Heart left ventricle (tissue), 16 donors: ENCODE measurements at regions not wholly inside any gene's neighbourhood (a gene's known extent, or its start where the extent isn't known, plus 50 kb on each side); places are given as distances from the start of the nearest gene placed in this dataset.

Experiments used
- ATAC-seq, 4 donors: fragments of 200-7000 bp; cut with Tn5 transposase; one replicate each; pipeline ENCODE4 v1.9.1; 2020 to 2022; ENCODE audit warnings: moderate library complexity in 4 of 4, mild to moderate bottlenecking in 3 of 4, moderate number of reproducible peaks in 1 of 4
- DNase-seq, 5 donors: peaks; one replicate each; pipeline ENCODE4 v3.0.0-alpha.2; 2020
- H3K27ac ChIP-seq, 12 donors: fragments of 200-600 bp; sonication (generic) in 4 of 12; one replicate each; pipeline versions ENCODE4 v1.5.0 to v1.8.0; 2016 to 2022; ENCODE audit warnings: mild to moderate bottlenecking in 2 of 12
- H3K27me3 ChIP-seq, 9 donors: fragments of 200-600 bp; sonication (generic) in 2 of 9; one replicate each; pipeline versions ENCODE4 v1.5.1 to v1.8.0; 2016 to 2022; ENCODE audit warnings: mild to moderate bottlenecking in 3 of 9
- H3K36me3 ChIP-seq, 9 donors: fragments of 200-600 bp; sonication (generic) in 2 of 9; one replicate each; pipeline versions ENCODE4 v1.5.0 to v1.8.0; 2018 to 2022; ENCODE audit warnings: mild to moderate bottlenecking in 2 of 9
- H3K4me1 ChIP-seq, 12 donors: fragments of 200-600 bp; sonication (generic) in 4 of 12; one replicate each; pipeline versions ENCODE4 v1.5.0 to v1.8.0; 2016 to 2022; ENCODE audit warnings: mild to moderate bottlenecking in 3 of 12
- H3K4me3 ChIP-seq, 12 donors: fragments of 200-600 bp; sonication (generic) in 4 of 12; one replicate each; pipeline versions ENCODE4 v1.5.0 to v1.8.0; 2017 to 2022; ENCODE audit warnings: mild to moderate bottlenecking in 9 of 12, moderate library complexity in 4 of 12
- H3K9me3 ChIP-seq, 12 donors: fragments of 200-600 bp; sonication (generic) in 4 of 12; one replicate each; pipeline versions ENCODE4 v1.5.0 to v1.8.0; 2016 to 2022; ENCODE audit warnings: mild to moderate bottlenecking in 1 of 12
- CTCF ChIP-seq, 12 donors: fragments of 200-600 bp; sonication (generic) in 4 of 12; IDR thresholded peaks; one replicate each; pipeline versions ENCODE4 v1.5.0 to v1.8.0; 2018 to 2022; ENCODE audit warnings: antibody characterized with exemption in 12 of 12, mild to moderate bottlenecking in 5 of 12
- POLR2A ChIP-seq, 2 donors: fragments of 450-650 bp; IDR thresholded peaks; one replicate each; pipeline ENCODE4 v1.6.1; 2017; ENCODE audit warnings: antibody characterized with exemption in 2 of 2, mild to moderate bottlenecking in 2 of 2, moderate library complexity in 2 of 2
- WGBS, 4 donors: extraction: QIAGEN DNeasy Blood & Tissue Kit in 2 of 4; methylation state at CpG; one replicate each; pipeline versions ENCODE4 v1.1.5 to v1.1.7; 2013 to 2018; 5-methylcytosine and 5-hydroxymethylcytosine counted together
- intact Hi-C, 10 donors: fragments of 100-400 bp; cut with DNase I; formaldehyde crosslinking; loops; one replicate each; pipeline versions ENCODE4 v1.11.1 to v1.14.2; 2022
- donor health status: ischemic (EF 13 %, LVEDD 7.1; RV severe dilation, severe dysfunction).
- donor health status: healthy with polysubstance abuse.
- donor health status: DM: no; HTN: yes; CAD: no.
- donor health status: DM: no; HTN: no; CAD: no.
- donor health status: ischemic (EF 25% LVEDD 6.9; RV normal size, moderate dysfunction).
- donor health status: ischemic (EF 25% LVEDD 5.7; RV mildly dilated, moderate dysfunction).
- donor health status: healthy.
- donor health status: DM: yes; HTN: yes; CAD: no.
- donor health status: ischemic (EF 35%, LVEDD 5.7; RV mildly dilated, moderate dysfunction).
- donor health status: nonischemic (EF 11% LVEDD 7.7; RV severe dilation, severe dysfunction).
- donor health status: DM: yes; HTN: yes; CAD: no.
- donor health status: PGD.
- donor health status: ischemic (EF 29% LVEDD 5.4; RV normal size, mild dysfunction).
- donor health status: nonischemic (EF 23%, LVEDD 6.1; RV moderate dilation, normal function).

- TF ChIP-seq CTCF (IDR thresholded peaks at IDR 0.05) (no peak), POLR2A (IDR thresholded peaks at IDR 0.05) (no peak)
- ATAC-seq (no peak), DNase-seq (no peak)
- intact Hi-C loops = loop anchor here in 1 of 10 donors (10.0 kb wide), 1 partner anchor 96 kb away; no protein-coding TSS in a partner anchor
- Histone ChIP-seq H3K4me1 (no peaks in the 10 kb centered on the region), H3K36me3 (no peaks in the 10 kb centered on the region), H3K4me3 (no peak overlapping the region), H3K9me3 (peaks cover 0 to 26% (median 16%) of the 10 kb centered on the region in 12 donors), H3K27me3 (no peaks in the 10 kb centered on the region), H3K27ac (no peak overlapping the region)
Measured at GRCh38 chr18:25630682-25631081, 278.7 kb upstream of the ZNF521 start.

GRCh38 chr18:25621682-25622081 lies 269.7 kb upstream of the ZNF521 start:
- H3K27ac ChIP-seq = no peak overlapping the region
- peaks cover 0 to 5% (median 0%) of the 10 kb centered on the region in 9 donors for H3K27me3 ChIP-seq
- no peak for DNase-seq
- H3K9me3 ChIP-seq = peaks cover 0 to 42% (median 14%) of the 10 kb centered on the region in 12 donors
- no peaks in the 10 kb centered on the region for H3K36me3 ChIP-seq
- WGBS, 4 donors = 76 to 89% (median 83%) methylated on average over 2 of the region's 2 CpGs
- no peak for ATAC-seq
- no peak for TF ChIP-seq CTCF (IDR thresholded peaks at IDR 0.05)
- no peak for TF ChIP-seq POLR2A (IDR thresholded peaks at IDR 0.05)
- intact Hi-C loops = no loop called here
- no peak overlapping the region for H3K4me3 ChIP-seq
- H3K4me1 ChIP-seq = no peaks in the 10 kb centered on the region

- WGBS, 4 donors = 93 to 100% (median 97%) methylated on average over 1 of the region's 1 CpG
Measured at GRCh38 chr18:25621144-25621543, 269.2 kb upstream of the ZNF521 start.

GRCh38 chr18:25614168-25614567 lies 262.2 kb upstream of the ZNF521 start:
- Histone ChIP-seq H3K27ac (no peak overlapping the region), H3K4me3 (no peak overlapping the region), H3K27me3 (no peaks in the 10 kb centered on the region), H3K9me3 (peaks cover 0 to 5% (median 0%) of the 10 kb centered on the region in 12 donors), H3K36me3 (no peaks in the 10 kb centered on the region), H3K4me1 (no peaks in the 10 kb centered on the region)
- TF ChIP-seq POLR2A (IDR thresholded peaks at IDR 0.05) (no peak), CTCF (IDR thresholded peaks at IDR 0.05) (peak in 1 of 12 donors; percentile 9)
- 80 to 90% (median 87%) methylated on average over 4 of the region's 4 CpGs for WGBS, 4 donors
- intact Hi-C loops = loop anchor here in 1 of 10 donors (10.0 kb wide), 2 partner anchors 49 to 61 kb away; no protein-coding TSS in a partner anchor
- DNase-seq (no peak), ATAC-seq (no peak)

More at GRCh38 chr18:25621144-25621543, 269.2 kb upstream of the ZNF521 start:
- DNase-seq (no peak), ATAC-seq (no peak)
- no peak overlapping the region for H3K27ac ChIP-seq
- no peak for TF ChIP-seq CTCF (IDR thresholded peaks at IDR 0.05)
- TF ChIP-seq POLR2A (IDR thresholded peaks at IDR 0.05) = no peak
- H3K27me3 ChIP-seq = peaks cover 0 to 5% (median 0%) of the 10 kb centered on the region in 9 donors
- H3K4me3 ChIP-seq = no peak overlapping the region
- intact Hi-C loops = no loop called here
- H3K9me3 ChIP-seq = peaks cover 0 to 37% (median 10%) of the 10 kb centered on the region in 12 donors
- no peaks in the 10 kb centered on the region for H3K4me1 ChIP-seq
- H3K36me3 ChIP-seq = no peaks in the 10 kb centered on the region
